Chondrocyte (in vitro differentiated cells): ENCODE measurements at regions not wholly inside any gene's neighbourhood (a gene's known extent, or its start where the extent isn't known, plus 50 kb on each side); places are given as distances from the start of the nearest gene placed in this dataset.
"Not testable (repeated sequence)": the region's sequence is repeated elsewhere in the genome, so short reads cannot be mapped to it uniquely, and the experiment has no call there.

Experiments used
- DNase-seq: peaks from one replicate; pipeline ENCODE4 v3.0.0; 2021; ENCODE audit warnings: mixed read lengths, low spot score
- H3K27ac Mint-ChIP-seq: one replicate; pipeline ENCODE4 v1.8.0; 2021; ENCODE audit warnings: mild to moderate bottlenecking, moderate library complexity, mixed read lengths; ENCODE audit not compliant: unreplicated experiment
- H3K27me3 Mint-ChIP-seq: 2 replicates; pipeline ENCODE4 v1.8.0; 2021; ENCODE audit warnings: low read depth, mixed read lengths
- H3K36me3 Mint-ChIP-seq: 2 replicates; pipeline ENCODE4 v1.8.0; 2021; ENCODE audit warnings: low read depth, mixed read lengths
- H3K4me1 Mint-ChIP-seq: 2 replicates; pipeline ENCODE4 v1.8.0; 2021; ENCODE audit warnings: low read depth, mild to moderate bottlenecking, mixed read lengths
- H3K4me3 Mint-ChIP-seq: one replicate; pipeline ENCODE4 v1.8.0; 2021; ENCODE audit warnings: mild to moderate bottlenecking, moderate library complexity, mixed read lengths; ENCODE audit not compliant: unreplicated experiment
- H3K9me3 Mint-ChIP-seq: 2 replicates; pipeline ENCODE4 v1.8.0; 2021; ENCODE audit warnings: low read depth, mixed read lengths
- TF ChIP-seq, protein P1 (sequence below): fragments of 200-600 bp; sonication (generic); IDR thresholded peaks from 2 replicates; pipeline ENCODE4 v1.5.0; 2021; ENCODE audit warnings: antibody characterized with exemption, mild to moderate bottlenecking, moderate library complexity

DNA sequence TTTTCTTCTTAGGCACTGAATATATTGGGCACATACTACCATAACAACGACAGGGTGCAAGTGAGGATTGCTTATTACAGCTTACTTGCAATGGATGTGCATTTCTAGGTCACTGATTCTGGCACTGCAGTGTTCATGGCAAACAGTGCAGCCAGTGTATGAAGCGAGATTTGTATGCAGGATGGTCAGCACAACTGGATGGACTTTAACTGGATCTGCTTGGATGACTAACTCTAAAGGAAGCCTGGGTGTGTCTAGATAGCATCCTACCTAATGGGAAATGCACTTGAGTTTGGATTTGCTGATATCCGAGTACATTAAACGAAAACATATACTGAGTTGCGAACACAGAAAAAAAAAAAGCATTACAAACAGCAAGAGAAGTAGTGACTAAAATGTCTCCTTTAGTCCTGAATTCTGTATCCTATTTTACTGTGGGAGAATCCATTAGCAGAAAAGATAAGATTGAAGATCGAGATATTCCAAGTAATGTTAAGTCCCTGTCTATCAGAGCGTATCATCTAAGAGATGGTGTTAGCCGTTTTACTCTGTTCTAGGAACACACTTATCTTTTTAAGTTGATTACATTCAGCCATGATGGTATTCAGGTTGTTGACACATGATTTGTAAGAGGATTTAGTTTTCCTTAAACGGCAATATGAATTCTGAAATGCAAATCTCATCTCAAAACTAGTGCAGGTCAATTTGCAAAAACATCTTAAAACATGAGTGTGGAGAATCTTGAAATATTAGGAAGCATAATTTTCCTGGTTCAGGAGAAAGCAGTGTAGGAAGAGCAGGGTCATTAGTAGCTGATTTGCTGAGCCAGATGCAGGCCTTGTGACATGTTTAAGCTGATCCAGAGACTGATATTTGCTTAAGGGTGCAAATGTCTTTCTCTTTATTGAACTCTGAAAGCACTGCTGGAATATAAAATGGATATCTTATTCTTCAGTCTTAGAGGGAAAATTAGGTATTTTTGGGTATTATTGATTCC is 142.6 kb upstream of the CPHXL start:
- TF ChIP-seq, protein P1, sequence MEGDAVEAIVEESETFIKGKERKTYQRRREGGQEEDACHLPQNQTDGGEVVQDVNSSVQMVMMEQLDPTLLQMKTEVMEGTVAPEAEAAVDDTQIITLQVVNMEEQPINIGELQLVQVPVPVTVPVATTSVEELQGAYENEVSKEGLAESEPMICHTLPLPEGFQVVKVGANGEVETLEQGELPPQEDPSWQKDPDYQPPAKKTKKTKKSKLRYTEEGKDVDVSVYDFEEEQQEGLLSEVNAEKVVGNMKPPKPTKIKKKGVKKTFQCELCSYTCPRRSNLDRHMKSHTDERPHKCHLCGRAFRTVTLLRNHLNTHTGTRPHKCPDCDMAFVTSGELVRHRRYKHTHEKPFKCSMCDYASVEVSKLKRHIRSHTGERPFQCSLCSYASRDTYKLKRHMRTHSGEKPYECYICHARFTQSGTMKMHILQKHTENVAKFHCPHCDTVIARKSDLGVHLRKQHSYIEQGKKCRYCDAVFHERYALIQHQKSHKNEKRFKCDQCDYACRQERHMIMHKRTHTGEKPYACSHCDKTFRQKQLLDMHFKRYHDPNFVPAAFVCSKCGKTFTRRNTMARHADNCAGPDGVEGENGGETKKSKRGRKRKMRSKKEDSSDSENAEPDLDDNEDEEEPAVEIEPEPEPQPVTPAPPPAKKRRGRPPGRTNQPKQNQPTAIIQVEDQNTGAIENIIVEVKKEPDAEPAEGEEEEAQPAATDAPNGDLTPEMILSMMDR = no peak
- Mint-ChIP-seq H3K36me3 (no peaks in the 10 kb centered on the region), H3K9me3 (no peaks in the 10 kb centered on the region), H3K27ac (no peak overlapping the region), H3K4me1 (no peaks in the 10 kb centered on the region), H3K4me3 (no peak overlapping the region), H3K27me3 (peaks cover 6% of the 10 kb centered on the region)
- DNase-seq = no peak

DNA sequence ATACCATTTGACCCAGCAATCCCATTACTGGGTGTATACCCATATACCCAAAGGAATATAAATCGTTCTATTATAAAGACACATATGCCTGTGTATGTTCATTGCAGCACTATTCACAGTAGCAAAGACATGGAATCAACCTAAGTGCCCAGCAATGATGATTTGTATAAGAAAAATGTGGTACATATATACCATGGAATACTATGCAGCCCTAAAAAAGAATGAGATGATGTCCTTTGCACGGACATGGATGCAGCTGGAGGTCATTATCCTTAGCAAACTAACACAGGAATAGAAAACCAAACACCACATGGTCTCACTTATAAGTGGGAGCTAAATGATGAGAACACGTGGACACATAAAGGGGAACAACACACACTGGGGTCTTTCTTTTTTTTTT is 155.0 kb upstream of the CPHXL start:
- not testable (repeated sequence) for H3K9me3 Mint-ChIP-seq, DNase-seq, H3K27ac Mint-ChIP-seq, H3K36me3 Mint-ChIP-seq, H3K4me1 Mint-ChIP-seq, H3K27me3 Mint-ChIP-seq, H3K4me3 Mint-ChIP-seq

DNA sequence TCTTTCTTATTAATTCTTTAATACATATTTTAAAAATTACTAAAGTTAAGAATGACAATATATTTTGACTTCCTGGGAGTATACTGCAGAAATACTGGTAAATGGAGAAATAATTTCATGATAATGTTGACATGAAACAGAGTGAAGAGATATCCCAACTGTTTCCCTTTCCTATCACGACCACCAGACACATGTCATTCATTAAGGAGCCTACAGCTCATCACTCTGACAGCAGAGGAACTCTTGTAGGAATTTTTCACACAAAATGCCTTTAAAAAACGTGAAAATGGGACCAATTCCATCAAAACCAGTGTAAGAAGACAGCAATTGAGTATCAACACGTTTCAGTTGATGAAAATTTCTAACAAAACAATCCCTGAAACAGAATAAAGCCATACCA is 172.9 kb upstream of the CPHXL start:
- no peaks in the 10 kb centered on the region for H3K36me3 Mint-ChIP-seq
- peaks cover 3% of the 10 kb centered on the region for H3K27me3 Mint-ChIP-seq
- TF ChIP-seq, protein P1 = no peak
- no peaks in the 10 kb centered on the region for H3K9me3 Mint-ChIP-seq
- DNase-seq = no peak
- no peak overlapping the region for H3K4me3 Mint-ChIP-seq
- no peaks in the 10 kb centered on the region for H3K4me1 Mint-ChIP-seq
- no peak overlapping the region for H3K27ac Mint-ChIP-seq

GRCh38 chr16:75908331-75909117 is 182.2 kb upstream of the CPHXL start:
- Mint-ChIP-seq H3K27me3 (peaks cover 9% of the 10 kb centered on the region), H3K36me3 (no peaks in the 10 kb centered on the region), H3K9me3 (peaks cover 2% of the 10 kb centered on the region), H3K27ac (no peak overlapping the region), H3K4me1 (no peaks in the 10 kb centered on the region), H3K4me3 (no peak overlapping the region)
- TF ChIP-seq, protein P1 = no peak
- DNase-seq = no peak

DNA sequence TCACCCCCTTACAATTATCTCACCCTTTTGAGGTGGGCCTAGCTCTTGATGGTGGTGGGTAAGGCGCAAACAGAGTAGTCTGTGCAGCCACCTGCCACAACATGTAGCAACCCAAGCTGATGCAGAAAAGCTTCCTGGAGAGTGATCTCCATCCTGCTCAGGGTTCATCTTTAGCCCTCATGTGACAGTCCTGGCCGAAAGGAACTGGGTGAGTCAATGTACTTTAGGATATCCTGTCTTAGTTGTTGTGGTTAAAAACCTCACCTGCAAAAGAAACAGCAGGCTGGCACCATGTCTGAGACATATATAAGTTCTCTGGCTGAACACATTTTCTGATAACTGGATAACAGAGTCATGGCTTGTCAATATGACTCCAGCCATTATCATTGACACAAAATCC is 183.5 kb upstream of the CPHXL start:
- TF ChIP-seq, protein P1 = no peak
- peaks cover 11% of the 10 kb centered on the region for H3K27me3 Mint-ChIP-seq
- H3K4me1 Mint-ChIP-seq = no peaks in the 10 kb centered on the region
- no peak overlapping the region for H3K27ac Mint-ChIP-seq
- peaks cover 2% of the 10 kb centered on the region for H3K9me3 Mint-ChIP-seq
- no peak overlapping the region for H3K4me3 Mint-ChIP-seq
- no peaks in the 10 kb centered on the region for H3K36me3 Mint-ChIP-seq
- DNase-seq = no peak
